ENCODE measurements at regions not wholly inside any gene's neighbourhood (a gene's known extent, or its start where the extent isn't known, plus 50 kb on each side); places are given as distances from the start of the nearest gene placed in this dataset.

DNA sequence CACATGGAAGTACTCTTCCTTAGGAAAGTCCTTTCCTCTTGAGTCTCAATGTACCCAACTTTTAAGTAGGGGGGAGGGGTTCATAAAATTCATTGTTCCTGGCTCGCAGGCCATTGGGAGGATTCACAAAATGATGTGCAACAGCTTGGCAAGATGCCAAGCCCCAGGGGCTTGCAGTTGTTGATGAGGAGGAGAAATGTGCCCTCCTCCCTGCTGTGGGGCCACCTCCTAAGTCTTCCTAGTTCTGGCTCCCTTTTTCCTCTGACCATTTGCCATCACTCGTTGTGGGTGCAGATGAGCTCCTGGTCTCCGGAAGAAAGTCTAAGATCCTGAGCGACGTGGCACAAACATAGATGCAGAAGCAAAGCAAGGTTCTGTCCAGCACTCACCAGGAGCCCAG, 435.4 kb downstream of the EIPR1 start:
- DNase-seq (ENCODE audit: low read depth): no peak
- no peak overlapping the region for H3K4me3 ChIP-seq (ENCODE audit: low read depth, low read length)
- TF ChIP-seq, protein P1, sequence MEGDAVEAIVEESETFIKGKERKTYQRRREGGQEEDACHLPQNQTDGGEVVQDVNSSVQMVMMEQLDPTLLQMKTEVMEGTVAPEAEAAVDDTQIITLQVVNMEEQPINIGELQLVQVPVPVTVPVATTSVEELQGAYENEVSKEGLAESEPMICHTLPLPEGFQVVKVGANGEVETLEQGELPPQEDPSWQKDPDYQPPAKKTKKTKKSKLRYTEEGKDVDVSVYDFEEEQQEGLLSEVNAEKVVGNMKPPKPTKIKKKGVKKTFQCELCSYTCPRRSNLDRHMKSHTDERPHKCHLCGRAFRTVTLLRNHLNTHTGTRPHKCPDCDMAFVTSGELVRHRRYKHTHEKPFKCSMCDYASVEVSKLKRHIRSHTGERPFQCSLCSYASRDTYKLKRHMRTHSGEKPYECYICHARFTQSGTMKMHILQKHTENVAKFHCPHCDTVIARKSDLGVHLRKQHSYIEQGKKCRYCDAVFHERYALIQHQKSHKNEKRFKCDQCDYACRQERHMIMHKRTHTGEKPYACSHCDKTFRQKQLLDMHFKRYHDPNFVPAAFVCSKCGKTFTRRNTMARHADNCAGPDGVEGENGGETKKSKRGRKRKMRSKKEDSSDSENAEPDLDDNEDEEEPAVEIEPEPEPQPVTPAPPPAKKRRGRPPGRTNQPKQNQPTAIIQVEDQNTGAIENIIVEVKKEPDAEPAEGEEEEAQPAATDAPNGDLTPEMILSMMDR (conservative IDR thresholded peaks at IDR 0.05; ENCODE audit: low read depth, low read length): no peak

DNA sequence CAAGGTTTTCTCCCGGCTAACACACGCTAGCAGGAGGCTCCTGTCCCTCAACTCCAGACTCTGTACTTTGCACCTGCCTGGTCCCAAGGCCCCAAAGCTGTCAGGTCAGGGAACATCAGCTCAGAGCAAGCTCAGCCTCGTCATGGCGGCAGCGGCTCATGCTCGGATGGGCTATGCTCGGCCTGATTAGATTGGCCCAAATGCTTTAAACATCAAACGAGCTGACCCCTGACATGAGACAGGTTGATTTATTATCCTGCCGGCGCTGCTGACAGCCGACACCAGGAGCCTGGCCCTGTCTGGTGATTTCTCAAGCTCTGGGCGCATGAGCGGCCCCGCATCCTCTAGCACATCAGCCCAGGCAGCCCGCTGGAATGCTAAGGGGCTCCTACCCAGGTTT, 436.4 kb downstream of the EIPR1 start:
- no peak for DNase-seq (ENCODE audit: low read depth)
- TF ChIP-seq, protein P1 (conservative IDR thresholded peaks at IDR 0.05; ENCODE audit: low read depth, low read length): no peak
- H3K4me3 ChIP-seq (ENCODE audit: low read depth, low read length): no peak overlapping the region

GRCh38 chr2:2940702-2941101, 436.9 kb downstream of the EIPR1 start:
- no peak for DNase-seq (ENCODE audit: low read depth)
- TF ChIP-seq, protein P1 (conservative IDR thresholded peaks at IDR 0.05; ENCODE audit: low read depth, low read length): no peak
- no peak overlapping the region for H3K4me3 ChIP-seq (ENCODE audit: low read depth, low read length)

GRCh38 chr2:2940061-2940460, 437.6 kb downstream of the EIPR1 start:
- no peak for DNase-seq (ENCODE audit: low read depth)
- TF ChIP-seq, protein P1 (conservative IDR thresholded peaks at IDR 0.05; ENCODE audit: low read depth, low read length): no peak
- H3K4me3 ChIP-seq (ENCODE audit: low read depth, low read length): no peak overlapping the region

DNA sequence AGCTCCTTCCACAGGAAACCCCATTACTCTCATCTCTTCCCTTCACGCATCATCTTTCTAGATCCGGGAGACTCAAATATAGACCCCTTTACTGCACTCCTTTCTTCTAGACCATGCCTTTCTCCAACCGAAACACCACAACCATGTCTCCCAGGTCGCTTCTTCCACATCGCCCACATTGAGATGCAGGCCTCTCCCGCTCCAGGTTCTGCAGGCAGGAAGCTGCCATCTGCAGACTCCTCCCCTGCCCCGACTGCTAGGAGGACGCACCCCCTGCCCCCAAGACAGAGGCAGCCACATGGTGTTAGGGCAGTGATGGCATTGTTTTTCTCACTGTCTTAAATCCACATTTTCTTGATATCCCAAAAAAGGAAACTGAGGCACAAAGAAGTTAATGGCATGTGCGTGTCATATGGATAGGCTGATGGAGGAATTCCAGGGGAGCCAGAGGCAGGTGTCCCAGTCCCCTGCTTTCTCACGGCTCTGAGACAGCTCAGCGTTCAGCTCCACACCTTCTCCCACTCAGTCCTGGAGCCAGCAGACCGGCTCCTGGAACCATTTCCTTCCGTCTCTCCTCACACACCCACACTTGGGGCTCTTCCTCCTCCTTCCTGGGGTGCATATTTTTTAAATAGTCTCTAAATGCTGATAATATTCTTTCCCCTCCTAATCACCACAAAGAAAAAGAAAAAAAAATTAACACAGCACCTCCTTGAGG, 438.4 kb downstream of the EIPR1 start:
- H3K4me3 ChIP-seq (ENCODE audit: low read depth, low read length): no peak overlapping the region
- TF ChIP-seq, protein P1 (conservative IDR thresholded peaks at IDR 0.05; ENCODE audit: low read depth, low read length): no peak
- DNase-seq (ENCODE audit: low read depth): no peak

- TF ChIP-seq, protein P1 (conservative IDR thresholded peaks at IDR 0.05; ENCODE audit: low read depth, low read length): no peak
- H3K4me3 ChIP-seq (ENCODE audit: low read depth, low read length): no peak overlapping the region
- DNase-seq (ENCODE audit: low read depth): no peak
These were observed 439.1 kb downstream of the EIPR1 start for GRCh38 chr2:2938481-2938880.

Measured in choroid plexus epithelial cell (primary cell).